ENCODE measurements at regions not wholly inside any gene's neighbourhood (a gene's known extent, or its start where the extent isn't known, plus 50 kb on each side); places are given as distances from the start of the nearest gene placed in this dataset.

- TF ChIP-seq CTCF (IDR thresholded peaks at IDR 0.05; ENCODE audit: poor library complexity) = no peak
- no peak for TF ChIP-seq EZH2 (IDR thresholded peaks at IDR 0.05; ENCODE audit: borderline replicate concordance)
Measured at GRCh38 chr2:181398000-181398399, 59.2 kb upstream of the ITGA4 start.

All from hepatocyte (in vitro differentiated cells).